Erythroblast (primary cell): ENCODE measurements at regions not wholly inside any gene's neighbourhood (a gene's known extent, or its start where the extent isn't known, plus 50 kb on each side); places are given as distances from the start of the nearest gene placed in this dataset.

Experiments
- GATA1 ChIP-seq: IDR thresholded peaks from 2 replicates; pipeline ENCODE4 v1.6.1; 2011; ENCODE audit warnings: low read depth, mild to moderate bottlenecking, control low read depth, low read length, moderate library complexity
- POLR2A ChIP-seq: IDR thresholded peaks from 2 replicates; pipeline ENCODE4 v1.6.1; 2011; ENCODE audit warnings: mild to moderate bottlenecking, low read length

DNA sequence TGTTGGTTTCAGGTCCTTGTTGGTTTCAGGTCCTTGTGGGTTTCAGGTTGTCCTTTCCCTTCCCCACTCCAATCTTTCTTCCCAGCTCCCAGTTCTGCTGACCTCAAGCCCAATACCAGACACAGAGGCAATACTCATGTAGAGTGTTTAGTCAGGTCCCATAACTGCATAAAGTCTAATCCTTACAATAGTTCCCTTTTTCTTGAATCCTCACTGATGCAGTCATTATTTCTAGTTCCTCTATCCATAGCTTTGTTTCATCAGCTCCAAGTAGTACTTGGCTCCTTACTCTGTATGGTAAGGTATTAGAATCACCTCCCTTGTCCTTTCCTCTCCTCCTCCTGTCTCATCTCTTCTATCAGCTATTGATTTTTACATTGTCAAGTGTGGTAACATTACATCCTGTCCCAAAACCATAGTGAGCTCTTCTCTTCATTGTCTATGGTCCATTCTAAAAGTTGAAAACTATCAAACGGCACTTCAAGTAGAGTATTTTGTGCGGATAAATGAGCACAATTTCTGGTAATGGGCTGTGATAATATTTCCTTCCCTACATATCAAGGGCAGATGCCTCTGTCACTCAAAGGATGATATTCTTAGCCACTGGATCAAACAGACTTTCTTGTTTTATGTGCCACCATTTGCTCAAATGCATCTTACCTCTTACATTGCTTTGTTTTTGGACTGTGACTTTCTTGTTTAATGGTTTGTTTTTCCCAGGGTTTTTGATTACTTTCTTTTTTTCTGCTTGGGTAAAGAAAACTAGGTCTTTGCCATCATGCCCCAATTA lies 57.2 kb upstream of the JDP2 start:
- no peak for TF ChIP-seq POLR2A
- no peak for TF ChIP-seq GATA1
